ENCODE measurements at regions not wholly inside any gene's neighbourhood (a gene's known extent, or its start where the extent isn't known, plus 50 kb on each side); places are given as distances from the start of the nearest gene placed in this dataset.

- TF ChIP-seq REST (IDR thresholded peaks at IDR 0.05; ENCODE audit: insufficient read depth in 1 of 2, low read depth in 2 of 2, low read length in 2 of 2) (no peak), POLR2AphosphoS5 (IDR thresholded peaks at IDR 0.05; ENCODE audit: low read depth, low read length) (no peak), SIN3A (IDR thresholded peaks at IDR 0.05; ENCODE audit: borderline replicate concordance, insufficient read depth, low read length) (no peak), TAF1 (IDR thresholded peaks at IDR 0.05; ENCODE audit: borderline replicate concordance, insufficient read depth, low read length) (no peak), FOXP2 (optimal IDR thresholded peaks at IDR 0.05; ENCODE audit: borderline replicate concordance, extremely low read depth, extremely low read length, insufficient read depth) (no peak)
Observed at GRCh38 chr17:77529328-77529650, 388.5 kb downstream of the SEC14L1 start.

Measured in PFSK-1 (cell line).